Keratinocyte (primary cell): ENCODE measurements at regions not wholly inside any gene's neighbourhood (a gene's known extent, or its start where the extent isn't known, plus 50 kb on each side); places are given as distances from the start of the nearest gene placed in this dataset.

ENCODE experiments used
- DNase-seq: peaks from one replicate; pipeline ENCODE4 v3.0.0-alpha.2; 2011; ENCODE audit warnings: low read depth, missing footprints, low spot score
- FAIRE-seq: peaks from 2 replicates; lab custom pipeline; 2011; peaks lifted over from hg19 to GRCh38; lab: Jason Lieb, UNC
- H2AFZ ChIP-seq: 2 replicates; pipeline ENCODE4 v1.6.0; 2012; ENCODE audit warnings: low read length, control low read depth, inconsistent platforms; ENCODE audit not compliant: control insufficient read depth
- H3K27ac ChIP-seq: 2 replicates; pipeline ENCODE4 v1.5.1; 2011; ENCODE audit warnings: low read length; ENCODE audit not compliant: control insufficient read depth, insufficient read depth
- H3K27me3 ChIP-seq: 3 replicates; pipeline ENCODE4 v1.6.0; 2011; ENCODE audit warnings: low read length; ENCODE audit not compliant: control insufficient read depth, insufficient read depth; ENCODE audit errors: extremely low read depth
- H3K36me3 ChIP-seq, 2 experiments: 2 replicates in 1 of 2; 3 replicates in 1 of 2; pipeline ENCODE4 v1.5.1; 2011; ENCODE audit warnings: low read length in 2 of 2, mild to moderate bottlenecking in 1 of 2; ENCODE audit not compliant: control insufficient read depth in 2 of 2, insufficient read depth in 2 of 2; ENCODE audit errors: extremely low read depth in 1 of 2
- H3K4me1 ChIP-seq: 3 replicates; pipeline ENCODE4 v1.5.1; 2011; ENCODE audit warnings: low read length; ENCODE audit not compliant: control insufficient read depth, insufficient read depth; ENCODE audit errors: extremely low read depth
- H3K4me2 ChIP-seq: 3 replicates; pipeline ENCODE4 v1.6.0; 2011; ENCODE audit warnings: low read depth, low read length; ENCODE audit not compliant: control insufficient read depth, insufficient read depth; ENCODE audit errors: extremely low read depth
- H3K4me3 ChIP-seq, 3 experiments: fragments of 200-600 bp in 1 of 3; sonication (generic) in 1 of 3; 2 replicates in 2 of 3; 3 replicates in 1 of 3; pipeline ENCODE4 v1.5.1; 2011 to 2016; ENCODE audit warnings: low read length in 3 of 3, mild to moderate bottlenecking in 3 of 3, control low read depth in 2 of 3, inconsistent platforms in 1 of 3, low read depth in 1 of 3, mixed read lengths in 1 of 3, mixed run types in 1 of 3, moderate library complexity in 1 of 3; ENCODE audit not compliant: control insufficient read depth in 2 of 3, insufficient read depth in 2 of 3; ENCODE audit errors: extremely low read depth in 1 of 3
- H3K79me2 ChIP-seq: 2 replicates; pipeline ENCODE4 v1.6.0; 2012; ENCODE audit warnings: low read length; ENCODE audit not compliant: control insufficient read depth, insufficient read depth
- H3K9ac ChIP-seq: 3 replicates; pipeline ENCODE4 v1.6.0; 2011; ENCODE audit warnings: low read length; ENCODE audit not compliant: control insufficient read depth, insufficient read depth; ENCODE audit errors: extremely low read depth
- H3K9me1 ChIP-seq: 3 replicates; pipeline ENCODE4 v1.6.0; 2011; ENCODE audit warnings: low read length; ENCODE audit not compliant: control insufficient read depth, insufficient read depth; ENCODE audit errors: extremely low read depth
- H3K9me3 ChIP-seq: 2 replicates; pipeline ENCODE4 v1.5.1; 2012; ENCODE audit warnings: low read depth, low read length; ENCODE audit not compliant: control insufficient read depth
- H4K20me1 ChIP-seq: 3 replicates; pipeline ENCODE4 v1.6.0; 2011; ENCODE audit warnings: low read length; ENCODE audit not compliant: control insufficient read depth, insufficient read depth; ENCODE audit errors: extremely low read depth
- EZH2 ChIP-seq: IDR thresholded peaks from one replicate; pipeline ENCODE4 v1.6.1; 2012; ENCODE audit warnings: inconsistent platforms, mild to moderate bottlenecking, low read length, moderate library complexity
- dilution Hi-C: fragments of 300-500 bp; cut with MboI; formaldehyde crosslinking; loops from one replicate; pipeline ENCODE4 v1.7.0; 2020; ENCODE audit warnings: low sequenced_read_pairs; ENCODE audit not compliant: extremely low pct_ligation_motif_present
- TF ChIP-seq, protein P1 (sequence below), 3 experiments: IDR thresholded peaks in 1 of 3; conservative IDR thresholded peaks in 1 of 3; optimal IDR thresholded peaks in 1 of 3; 2 replicates in 2 of 3; 3 replicates in 1 of 3; pipeline versions ENCODE3 to v1.5.1; 2011; ENCODE audit warnings: low read length in 3 of 3, mild to moderate bottlenecking in 3 of 3, moderate library complexity in 2 of 3, control low read depth in 1 of 3, inconsistent platforms in 1 of 3; ENCODE audit not compliant: insufficient read depth in 2 of 3; ENCODE audit errors: extremely low read depth in 1 of 3

DNA sequence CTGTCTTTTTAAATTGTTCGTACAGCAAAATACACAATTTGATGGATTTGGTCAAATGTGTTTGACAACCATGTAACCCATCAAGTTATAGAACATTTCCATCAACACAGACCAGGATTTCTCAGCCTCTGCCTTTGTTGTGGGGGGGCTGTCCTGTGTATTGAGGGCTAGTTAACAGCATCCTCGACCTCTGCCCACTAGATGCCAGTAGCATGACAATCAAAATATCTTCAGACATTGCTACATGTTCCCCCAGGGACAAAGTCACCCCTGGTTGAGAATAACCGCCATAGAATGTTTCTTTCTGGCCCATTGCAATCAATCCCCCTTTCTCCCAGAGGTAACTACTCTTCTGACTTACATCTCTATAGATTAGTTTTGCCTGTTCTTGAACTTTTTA, 310.1 kb upstream of the RGMA start:
- no peaks in the 10 kb centered on the region for H3K9me3 ChIP-seq
- H4K20me1 ChIP-seq = no peaks in the 10 kb centered on the region
- no peaks in the 10 kb centered on the region for H3K36me3 ChIP-seq
- FAIRE-seq (peak; percentile 17), DNase-seq (no peak)
- no peak for TF ChIP-seq EZH2
- TF ChIP-seq, protein P1, sequence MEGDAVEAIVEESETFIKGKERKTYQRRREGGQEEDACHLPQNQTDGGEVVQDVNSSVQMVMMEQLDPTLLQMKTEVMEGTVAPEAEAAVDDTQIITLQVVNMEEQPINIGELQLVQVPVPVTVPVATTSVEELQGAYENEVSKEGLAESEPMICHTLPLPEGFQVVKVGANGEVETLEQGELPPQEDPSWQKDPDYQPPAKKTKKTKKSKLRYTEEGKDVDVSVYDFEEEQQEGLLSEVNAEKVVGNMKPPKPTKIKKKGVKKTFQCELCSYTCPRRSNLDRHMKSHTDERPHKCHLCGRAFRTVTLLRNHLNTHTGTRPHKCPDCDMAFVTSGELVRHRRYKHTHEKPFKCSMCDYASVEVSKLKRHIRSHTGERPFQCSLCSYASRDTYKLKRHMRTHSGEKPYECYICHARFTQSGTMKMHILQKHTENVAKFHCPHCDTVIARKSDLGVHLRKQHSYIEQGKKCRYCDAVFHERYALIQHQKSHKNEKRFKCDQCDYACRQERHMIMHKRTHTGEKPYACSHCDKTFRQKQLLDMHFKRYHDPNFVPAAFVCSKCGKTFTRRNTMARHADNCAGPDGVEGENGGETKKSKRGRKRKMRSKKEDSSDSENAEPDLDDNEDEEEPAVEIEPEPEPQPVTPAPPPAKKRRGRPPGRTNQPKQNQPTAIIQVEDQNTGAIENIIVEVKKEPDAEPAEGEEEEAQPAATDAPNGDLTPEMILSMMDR (optimal IDR thresholded peaks at IDR 0.05 in 1 of 3, IDR thresholded peaks at IDR 0.05 in 1 of 3, conservative IDR thresholded peaks at IDR 0.05 in 1 of 3; ENCODE audit: extremely low read depth in 1 of 3, insufficient read depth in 2 of 3, low read length in 3 of 3) = peak in 2 of 3 experiments; percentile 28 to 50
- no peak overlapping the region for H3K9ac ChIP-seq
- H3K27me3 ChIP-seq = no peaks in the 10 kb centered on the region
- H3K27ac ChIP-seq = no peak overlapping the region
- H2AFZ ChIP-seq = no peak overlapping the region
- no peak overlapping the region for H3K4me3 ChIP-seq
- H3K9me1 ChIP-seq = no peaks in the 10 kb centered on the region
- H3K4me1 ChIP-seq = no peaks in the 10 kb centered on the region
- H3K79me2 ChIP-seq = no peaks in the 10 kb centered on the region
- H3K4me2 ChIP-seq = no peak overlapping the region
- dilution Hi-C loops = no loop called here

DNA sequence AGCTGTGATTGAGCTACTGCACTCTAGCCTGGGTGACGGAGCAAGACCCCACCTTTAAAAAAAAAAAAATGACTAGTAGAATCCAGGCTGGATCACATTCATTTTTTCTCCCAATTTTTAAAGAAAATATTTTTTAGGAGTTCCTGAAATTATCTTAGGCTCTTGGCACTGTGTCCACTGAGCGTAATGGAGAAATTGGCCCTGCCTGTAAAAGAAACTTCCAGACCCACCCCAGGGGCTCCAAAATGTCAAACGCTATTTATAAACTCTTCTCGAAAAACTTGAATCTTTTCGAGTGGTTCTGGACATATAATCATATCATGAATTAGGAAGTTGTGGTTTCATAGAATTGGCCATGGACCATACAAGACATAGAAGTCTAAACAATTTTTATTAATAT, 300.2 kb upstream of the RGMA start:
- H3K79me2 ChIP-seq = no peaks in the 10 kb centered on the region
- H3K36me3 ChIP-seq = no peaks in the 10 kb centered on the region
- no peaks in the 10 kb centered on the region for H3K9me1 ChIP-seq
- no peak overlapping the region for H2AFZ ChIP-seq
- H3K4me1 ChIP-seq = no peaks in the 10 kb centered on the region
- H3K4me3 ChIP-seq = no peak overlapping the region
- no peak overlapping the region for H3K27ac ChIP-seq
- no peak for TF ChIP-seq EZH2
- TF ChIP-seq, protein P1 (optimal IDR thresholded peaks at IDR 0.05 in 1 of 3, IDR thresholded peaks at IDR 0.05 in 1 of 3, conservative IDR thresholded peaks at IDR 0.05 in 1 of 3; ENCODE audit: extremely low read depth in 1 of 3, insufficient read depth in 2 of 3, low read length in 3 of 3) = no peak
- no peaks in the 10 kb centered on the region for H3K9me3 ChIP-seq
- H3K4me2 ChIP-seq = no peak overlapping the region
- H3K27me3 ChIP-seq = no peaks in the 10 kb centered on the region
- H4K20me1 ChIP-seq = no peaks in the 10 kb centered on the region
- dilution Hi-C loops = no loop called here
- DNase-seq (no peak), FAIRE-seq (no peak)
- H3K9ac ChIP-seq = no peak overlapping the region
